HFF-Myc (cell line): ENCODE measurements at regions not wholly inside any gene's neighbourhood (a gene's known extent, or its start where the extent isn't known, plus 50 kb on each side); places are given as distances from the start of the nearest gene placed in this dataset.

Experiments
- DNase-seq: peaks from one replicate; pipeline ENCODE4 v3.0.0-alpha.2; 2011; ENCODE audit warnings: low read depth; ENCODE audit errors: extremely low read depth
- H3K4me3 ChIP-seq: replicated peaks from 2 replicates; pipeline ENCODE4 v1.5.1; 2011; ENCODE audit warnings: low read depth, mild to moderate bottlenecking, control low read depth, low read length
- TF ChIP-seq, protein P1 (sequence below): IDR thresholded peaks from 2 replicates; pipeline ENCODE4 v1.5.1; 2012; ENCODE audit warnings: mild to moderate bottlenecking, low read depth, low read length, control low read depth; ENCODE audit errors: missing control alignments

DNA sequence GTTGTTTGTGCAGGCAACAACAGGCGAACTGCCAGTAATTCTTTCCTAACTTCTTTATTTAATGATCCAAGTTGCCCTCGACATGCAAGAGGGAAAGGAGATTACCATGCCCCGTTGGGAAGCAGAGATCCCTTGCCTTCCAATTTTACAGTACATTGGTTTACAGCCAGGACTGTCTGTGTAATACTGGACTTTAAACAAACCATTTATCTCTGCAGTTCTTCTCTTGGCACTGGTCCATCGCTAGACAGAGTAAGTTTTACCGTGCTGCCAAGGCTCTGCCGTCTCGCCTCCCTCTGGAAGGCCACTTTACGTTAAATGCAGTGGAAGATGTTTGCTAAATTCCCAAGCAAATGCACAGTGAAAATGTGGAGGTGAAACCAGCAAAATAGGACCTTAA, 660.3 kb upstream of the PRKX start:
- no peak overlapping the region for H3K4me3 ChIP-seq

DNA sequence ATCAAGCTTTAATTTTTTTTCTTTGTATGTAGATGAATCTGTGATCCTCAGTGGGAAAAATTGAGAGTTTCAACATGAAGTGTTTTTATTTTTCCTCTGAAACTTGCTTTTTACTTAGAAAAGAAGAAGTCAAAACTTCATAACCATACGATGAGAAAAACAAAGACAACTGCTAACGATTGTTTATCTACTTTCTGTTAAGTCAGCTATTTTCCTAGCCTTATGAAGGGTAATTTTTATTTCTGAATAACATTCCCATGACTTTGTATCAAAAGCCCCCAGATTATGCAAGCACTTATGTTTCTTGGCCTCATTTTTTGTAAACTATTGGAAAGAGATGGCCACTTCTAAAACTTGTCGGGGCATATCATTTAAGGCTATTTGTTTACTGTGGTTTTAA, 645.1 kb upstream of the PRKX start:
- TF ChIP-seq, protein P1, sequence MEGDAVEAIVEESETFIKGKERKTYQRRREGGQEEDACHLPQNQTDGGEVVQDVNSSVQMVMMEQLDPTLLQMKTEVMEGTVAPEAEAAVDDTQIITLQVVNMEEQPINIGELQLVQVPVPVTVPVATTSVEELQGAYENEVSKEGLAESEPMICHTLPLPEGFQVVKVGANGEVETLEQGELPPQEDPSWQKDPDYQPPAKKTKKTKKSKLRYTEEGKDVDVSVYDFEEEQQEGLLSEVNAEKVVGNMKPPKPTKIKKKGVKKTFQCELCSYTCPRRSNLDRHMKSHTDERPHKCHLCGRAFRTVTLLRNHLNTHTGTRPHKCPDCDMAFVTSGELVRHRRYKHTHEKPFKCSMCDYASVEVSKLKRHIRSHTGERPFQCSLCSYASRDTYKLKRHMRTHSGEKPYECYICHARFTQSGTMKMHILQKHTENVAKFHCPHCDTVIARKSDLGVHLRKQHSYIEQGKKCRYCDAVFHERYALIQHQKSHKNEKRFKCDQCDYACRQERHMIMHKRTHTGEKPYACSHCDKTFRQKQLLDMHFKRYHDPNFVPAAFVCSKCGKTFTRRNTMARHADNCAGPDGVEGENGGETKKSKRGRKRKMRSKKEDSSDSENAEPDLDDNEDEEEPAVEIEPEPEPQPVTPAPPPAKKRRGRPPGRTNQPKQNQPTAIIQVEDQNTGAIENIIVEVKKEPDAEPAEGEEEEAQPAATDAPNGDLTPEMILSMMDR: no peak
- DNase-seq: no peak
- H3K4me3 ChIP-seq: no peak overlapping the region

More for the DNA sequence above, 660.3 kb upstream of the PRKX start:
- TF ChIP-seq, protein P1: no peak
- DNase-seq: no peak

DNA sequence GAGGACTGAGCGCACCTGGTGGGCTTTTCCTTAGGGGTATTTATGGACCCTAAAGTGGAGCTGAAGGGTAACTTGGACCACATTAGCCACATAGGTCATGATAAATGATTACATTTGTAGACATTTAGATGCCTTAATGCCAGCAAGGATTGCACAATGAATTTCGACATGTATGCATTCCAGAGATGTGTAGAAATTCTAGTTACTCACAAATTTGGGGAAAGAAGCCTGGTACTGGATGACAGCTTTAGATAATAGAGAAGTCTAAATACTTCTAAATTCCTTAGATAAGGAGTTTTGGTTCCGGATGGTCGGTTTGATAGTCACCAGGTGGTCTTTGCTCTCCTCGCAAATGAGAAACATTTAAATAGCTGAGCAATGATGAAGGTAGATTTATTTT, 609.5 kb upstream of the PRKX start:
- H3K4me3 ChIP-seq: no peak overlapping the region
- no peak for DNase-seq
- TF ChIP-seq, protein P1: no peak

DNA sequence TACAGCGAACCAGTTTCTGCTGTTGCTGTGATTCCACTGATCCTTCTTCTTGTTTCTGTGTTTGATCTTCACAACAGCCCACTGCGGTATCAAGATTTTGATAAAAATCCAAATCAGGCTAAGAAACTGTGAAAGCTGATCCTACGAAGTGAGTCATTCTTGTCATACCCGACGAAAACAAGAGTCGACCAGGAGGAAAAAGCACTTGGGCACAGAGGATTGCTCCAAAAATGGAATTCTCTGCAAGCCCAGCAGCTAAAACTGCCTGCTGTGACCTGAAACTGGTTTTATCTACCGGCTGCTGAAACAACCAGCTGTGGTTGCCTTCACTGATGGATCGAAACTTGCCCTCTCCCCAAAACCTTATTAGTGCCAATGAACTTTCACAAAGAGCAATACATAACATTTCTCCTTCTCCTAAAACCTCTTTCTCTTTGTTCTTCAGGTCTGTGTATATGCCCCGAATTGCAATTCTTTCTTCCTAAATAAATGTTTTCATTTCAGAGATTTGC, 607.0 kb upstream of the PRKX start:
- no peak overlapping the region for H3K4me3 ChIP-seq
- TF ChIP-seq, protein P1: no peak
- no peak for DNase-seq

DNA sequence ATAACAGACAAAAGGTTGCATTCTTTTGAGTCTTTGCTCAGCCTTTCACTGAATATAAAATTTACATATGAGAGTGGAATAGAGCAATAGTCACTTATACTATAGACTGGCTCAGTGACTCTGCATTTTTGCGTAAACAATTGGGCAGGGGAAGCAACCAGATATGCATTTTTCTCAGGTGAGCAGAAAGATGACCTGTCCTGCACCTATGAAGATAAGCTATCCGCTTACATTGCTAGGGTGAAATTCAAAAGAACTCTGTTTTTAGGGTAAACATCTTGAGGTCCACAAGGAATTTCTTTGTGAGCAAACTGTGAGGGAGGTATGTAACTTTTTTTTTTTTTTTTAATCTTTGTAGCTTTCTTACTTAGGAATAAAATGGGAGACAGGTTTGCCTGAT, 602.4 kb upstream of the PRKX start:
- H3K4me3 ChIP-seq: no peak overlapping the region

DNA sequence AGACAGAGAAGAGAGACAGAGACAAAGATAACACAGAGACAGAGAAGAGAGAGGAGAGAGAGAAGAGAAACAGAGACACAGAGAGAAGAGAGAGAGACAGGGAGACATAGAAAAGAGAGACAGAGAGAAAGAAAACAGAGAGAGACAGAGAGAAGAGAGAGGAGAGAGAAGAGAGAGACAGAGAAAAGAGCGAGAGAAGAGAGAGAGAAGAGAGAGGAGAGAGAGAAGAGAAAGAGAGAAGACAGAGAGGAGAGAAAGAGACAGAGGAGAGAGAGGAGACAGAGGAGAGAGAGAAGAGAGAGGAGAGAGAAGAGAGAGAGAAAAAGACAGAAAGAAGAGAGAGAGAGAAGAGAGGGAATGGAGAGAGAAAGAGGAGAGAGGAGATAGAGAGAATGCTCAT, 601.1 kb upstream of the PRKX start:
- H3K4me3 ChIP-seq: no peak overlapping the region
- DNase-seq: no peak
- TF ChIP-seq, protein P1: no peak

More for the DNA sequence above, 602.4 kb upstream of the PRKX start:
- no peak for DNase-seq
- TF ChIP-seq, protein P1: no peak

DNA sequence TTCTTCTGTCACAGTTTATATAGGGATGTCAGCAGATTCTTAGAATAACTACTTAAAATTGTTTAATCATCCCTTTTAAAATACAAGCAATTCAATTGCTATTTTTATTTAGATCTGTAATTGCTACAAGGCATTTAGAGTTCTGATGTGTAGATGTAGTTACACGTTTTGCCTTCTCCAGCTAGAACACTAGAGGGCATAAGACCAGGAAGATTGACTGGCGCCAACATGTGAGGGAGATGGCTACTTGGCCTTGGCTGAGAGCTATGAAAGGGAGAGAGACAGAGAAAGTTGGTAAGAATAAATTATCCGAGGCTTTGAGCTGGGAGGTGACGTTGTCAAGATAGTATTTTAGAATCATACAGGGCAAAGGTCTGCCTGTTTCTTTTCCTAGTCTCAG, 563.7 kb upstream of the PRKX start:
- TF ChIP-seq, protein P1: no peak
- DNase-seq: no peak
- no peak overlapping the region for H3K4me3 ChIP-seq
